GM21737 (cell line): ENCODE measurements at regions not wholly inside any gene's neighbourhood (a gene's known extent, or its start where the extent isn't known, plus 50 kb on each side); places are given as distances from the start of the nearest gene placed in this dataset.

Source experiments
- ATAC-seq: cut with Tn5 transposase; IDR thresholded peaks from one replicate; pipeline ENCODE4 v1.9.1; 2021; ENCODE audit warnings: mild to moderate bottlenecking, moderate library complexity; ENCODE audit not compliant: unreplicated experiment

DNA sequence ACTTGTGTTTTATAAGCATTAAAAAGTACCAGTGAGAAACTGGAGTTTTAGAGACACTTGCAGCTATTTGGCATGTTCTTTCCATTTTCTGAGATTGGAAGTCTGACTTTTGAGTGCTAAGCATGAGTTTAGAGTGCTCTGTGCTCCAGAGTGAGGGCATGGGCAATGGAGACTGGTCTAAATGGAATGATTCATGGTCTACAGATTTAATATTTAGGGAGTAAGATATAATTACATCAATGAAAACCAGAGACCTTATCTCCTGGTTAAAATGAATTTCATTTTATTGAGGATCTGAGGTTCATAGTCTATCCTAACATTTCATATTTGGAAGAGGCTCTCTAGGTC, 135.9 kb upstream of the RPS23 start:
- ATAC-seq = no peak

DNA sequence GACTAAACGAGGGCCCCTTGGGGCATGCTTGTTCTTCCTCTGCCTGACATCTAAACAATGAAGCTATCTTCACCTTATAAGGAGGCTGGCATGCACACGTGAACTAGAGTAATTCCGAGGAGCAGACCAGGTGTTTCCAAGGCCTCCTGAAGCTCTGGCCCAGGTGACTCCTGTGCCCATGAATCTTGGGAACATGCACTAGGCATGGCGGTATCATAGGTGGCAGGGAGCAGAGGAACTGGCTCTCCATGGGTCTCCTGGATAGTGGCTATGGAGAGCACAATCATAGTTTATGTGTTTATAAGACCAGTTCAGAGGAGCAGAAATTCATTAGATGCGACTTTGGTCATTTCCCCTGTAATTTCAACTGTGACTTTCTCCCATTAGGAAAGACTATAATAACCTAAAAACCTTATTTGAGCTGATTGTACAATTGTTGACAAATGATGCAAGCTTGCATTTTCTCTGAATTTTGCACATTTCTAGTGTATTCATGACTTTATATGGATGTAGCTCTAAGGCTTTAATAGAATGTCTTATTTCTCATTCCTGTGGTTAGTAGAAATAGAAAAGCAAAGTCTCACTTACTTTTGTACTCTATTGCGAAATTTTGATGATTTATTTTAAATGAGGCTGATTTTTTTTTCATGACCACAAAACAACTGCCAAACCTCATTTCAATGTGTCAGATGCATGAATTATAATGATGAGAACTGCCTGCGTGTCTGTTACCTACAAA, 135.3 kb upstream of the RPS23 start:
- no peak for ATAC-seq

DNA sequence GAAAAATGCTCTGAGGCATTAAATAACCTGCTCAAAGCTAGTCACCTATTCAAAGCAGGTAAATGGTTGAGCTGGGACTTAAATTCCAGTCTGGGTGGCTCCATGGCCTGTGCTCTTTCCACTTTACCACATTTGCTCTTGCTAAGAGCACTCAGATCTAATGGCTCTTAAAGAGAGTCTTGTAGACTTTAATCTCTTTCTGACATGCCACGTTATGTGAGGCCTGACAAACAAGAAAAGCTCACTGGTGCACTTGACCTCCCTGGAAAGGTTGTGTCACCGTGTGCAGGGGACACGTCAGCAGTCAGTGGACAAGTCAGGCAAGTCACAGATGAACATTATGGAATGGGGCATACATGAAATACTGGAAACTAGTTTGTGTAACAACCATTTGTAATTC, 129.9 kb upstream of the RPS23 start:
- no peak for ATAC-seq

DNA sequence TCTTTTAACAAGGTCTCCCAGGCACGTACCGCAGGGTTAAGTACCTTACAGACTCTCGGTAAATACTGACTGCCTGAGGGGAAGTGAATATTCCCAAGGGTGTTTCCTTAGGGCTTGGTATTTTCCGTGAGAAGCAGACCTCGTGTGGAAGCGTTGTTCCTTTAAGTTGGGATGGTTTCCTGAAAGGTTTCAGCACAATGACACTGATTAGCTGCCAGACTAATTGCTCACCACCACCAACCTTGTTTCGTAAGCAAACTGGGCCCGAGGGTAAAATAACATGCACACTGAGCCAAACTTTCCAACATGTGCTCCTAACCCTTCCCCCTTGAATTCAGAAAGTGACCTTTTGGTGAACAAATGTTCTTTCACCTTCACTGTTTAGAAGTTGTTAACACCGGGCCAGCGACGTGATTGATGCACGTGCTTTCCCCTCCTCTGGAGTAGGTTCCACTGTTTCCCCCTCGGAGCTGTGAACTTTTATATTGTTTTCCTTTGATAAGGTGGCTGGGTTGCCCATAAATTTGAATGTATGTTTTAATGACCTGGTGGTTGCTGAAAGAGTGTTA, 128.1 kb upstream of the RPS23 start:
- no peak for ATAC-seq

DNA sequence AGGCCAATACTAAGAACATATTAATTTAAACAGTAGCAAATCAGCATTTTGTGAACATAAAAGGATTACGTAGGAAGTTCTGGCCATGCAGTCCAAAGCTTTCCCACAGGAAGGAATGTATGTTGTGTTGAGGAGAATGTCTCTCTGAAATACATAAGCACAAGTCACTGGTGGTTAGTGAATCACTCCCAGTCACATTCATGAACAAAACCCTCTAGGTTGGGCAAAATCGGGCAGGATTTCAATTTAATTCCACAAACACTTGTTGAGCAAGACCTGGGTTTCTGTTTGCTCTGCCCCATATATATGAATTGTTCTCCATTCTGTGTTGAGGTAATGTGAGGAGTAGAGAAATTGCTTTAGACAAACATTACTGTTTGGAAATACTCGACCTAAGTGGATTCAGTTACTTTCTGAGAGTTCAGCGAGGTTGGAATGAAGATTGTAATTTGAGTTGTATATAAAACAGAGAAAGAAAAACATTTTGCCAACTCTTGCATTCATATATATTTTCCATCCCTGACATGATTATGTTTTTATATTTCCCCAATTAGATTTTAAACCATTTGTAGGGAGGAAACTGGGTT, 127.6 kb upstream of the RPS23 start:
- ATAC-seq = no peak

DNA sequence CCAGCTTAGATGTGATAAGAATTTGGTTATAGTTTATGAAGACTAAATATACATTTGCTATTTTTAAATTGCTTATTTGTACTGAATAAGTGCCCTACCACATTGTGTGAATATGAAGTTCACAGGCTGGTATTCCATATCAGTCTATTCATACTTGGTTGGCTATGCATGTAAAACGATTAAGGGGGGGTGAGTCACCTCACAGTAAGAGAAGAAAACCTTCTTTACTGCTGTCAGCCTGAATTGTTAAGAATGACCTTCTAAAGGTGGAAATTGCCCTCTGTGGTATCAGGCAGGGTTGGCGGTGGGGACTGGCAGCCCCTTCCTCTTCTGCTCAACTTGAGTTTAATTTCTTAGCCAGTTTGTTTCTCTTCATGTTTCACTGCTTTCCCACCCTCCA, 127.0 kb upstream of the RPS23 start:
- ATAC-seq = no peak

DNA sequence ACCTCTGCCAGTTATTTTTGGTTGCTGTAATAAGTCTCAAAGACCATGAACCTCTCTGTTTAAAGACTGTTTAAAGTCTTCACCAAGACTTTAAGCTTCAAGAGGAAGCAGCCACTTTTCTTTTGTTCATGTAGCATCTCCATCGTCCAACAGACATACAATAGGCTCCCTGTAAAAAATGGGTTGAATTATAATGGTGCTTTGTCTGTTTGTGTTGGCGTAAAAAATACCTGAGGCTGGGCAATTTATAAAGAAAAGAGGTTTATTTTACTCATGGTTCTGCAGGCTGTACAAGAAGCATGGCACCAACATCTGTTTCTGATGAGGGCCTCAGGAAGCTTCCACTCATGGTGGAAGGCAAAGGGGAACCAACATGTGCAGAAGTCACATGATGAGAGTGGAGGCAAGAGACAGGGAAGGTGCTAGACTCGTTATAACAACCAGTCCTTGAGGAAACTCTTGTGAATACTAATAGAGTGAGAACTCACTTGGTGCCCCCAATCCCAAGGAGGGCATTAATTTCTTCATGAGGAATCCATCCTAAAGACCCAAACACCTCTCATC, 126.3 kb upstream of the RPS23 start:
- no peak for ATAC-seq

DNA sequence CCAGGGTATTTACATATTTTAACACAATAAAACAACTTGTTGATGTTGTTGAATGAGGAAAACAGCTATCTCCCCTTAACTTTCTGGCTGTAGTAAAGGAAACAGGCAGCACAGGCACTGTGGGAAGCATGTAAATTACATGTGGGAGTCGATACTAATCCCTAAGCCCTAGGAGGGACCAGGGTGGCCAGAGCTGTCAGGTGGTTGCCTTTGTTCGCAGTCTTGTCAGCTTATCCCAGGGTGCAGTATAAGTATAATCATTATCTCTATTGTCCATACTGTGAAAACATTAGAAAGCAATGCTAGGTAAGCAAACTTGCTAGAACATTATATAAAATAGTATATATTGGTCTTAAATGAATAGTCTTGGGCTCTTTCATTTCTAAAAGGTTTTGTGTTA, 125.6 kb upstream of the RPS23 start:
- no peak for ATAC-seq

DNA sequence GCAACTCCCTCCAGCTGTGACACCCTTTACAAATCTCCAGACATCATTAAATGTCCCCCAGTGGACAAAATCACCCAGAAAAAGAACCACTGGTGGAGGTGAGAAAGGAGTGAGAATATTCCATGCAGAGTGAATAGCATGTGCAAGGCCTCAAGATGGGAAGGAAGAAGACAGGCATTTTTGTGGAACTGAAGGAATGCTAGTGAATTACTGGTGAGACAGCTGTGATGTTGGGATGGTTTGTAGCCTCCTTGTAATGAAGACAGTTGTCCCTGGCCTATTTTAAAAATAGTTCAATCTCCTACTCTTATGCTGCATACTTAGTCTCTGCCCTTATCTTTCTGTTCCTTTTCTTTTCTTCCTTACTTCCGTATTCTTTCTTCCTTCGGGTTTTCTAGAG, 124.9 kb upstream of the RPS23 start:
- no peak for ATAC-seq

DNA sequence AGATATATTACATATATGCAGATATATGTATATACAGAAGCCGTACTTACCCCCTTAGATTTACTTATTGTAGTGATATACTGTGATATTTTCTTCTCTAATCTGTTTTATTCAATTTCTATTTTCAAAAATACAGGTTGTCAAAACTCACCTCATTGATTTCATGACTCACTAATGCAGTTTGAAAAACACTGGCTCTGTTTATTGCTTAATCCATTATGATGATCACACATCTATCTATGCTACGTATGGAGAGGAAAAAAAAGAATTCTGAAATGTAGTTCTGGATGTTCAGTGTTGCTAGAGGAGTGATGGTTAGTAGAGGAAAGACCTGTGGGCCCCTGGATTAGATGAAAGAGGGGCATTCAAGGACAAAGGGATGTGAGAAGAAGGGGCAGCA, 121.0 kb upstream of the RPS23 start:
- no peak for ATAC-seq

DNA sequence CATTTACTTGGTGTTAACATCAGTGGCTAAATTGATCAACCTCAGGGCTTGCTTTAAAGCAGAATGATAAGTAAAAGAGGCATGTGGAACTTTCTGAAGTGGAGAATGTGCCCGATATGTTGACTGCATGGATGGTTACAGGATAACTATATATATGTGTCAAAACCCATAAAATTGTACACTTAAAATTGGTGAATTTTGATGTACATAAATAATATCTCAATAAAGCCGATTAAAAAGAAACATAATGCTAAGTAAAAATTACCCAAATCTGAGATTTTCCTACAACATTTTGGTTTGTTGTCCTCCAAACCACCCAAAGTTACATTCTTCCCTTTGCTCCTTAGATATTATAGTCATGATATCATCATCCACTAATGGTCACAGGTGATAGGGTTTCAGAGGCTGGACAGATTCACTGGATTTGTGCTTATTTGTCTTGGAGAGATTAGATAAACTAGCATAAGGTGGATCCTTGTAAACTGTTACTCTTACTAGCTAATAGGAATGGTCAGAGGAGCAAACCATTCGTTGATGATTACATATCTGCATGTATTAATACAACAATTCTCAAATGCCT, 119.7 kb upstream of the RPS23 start:
- no peak for ATAC-seq

DNA sequence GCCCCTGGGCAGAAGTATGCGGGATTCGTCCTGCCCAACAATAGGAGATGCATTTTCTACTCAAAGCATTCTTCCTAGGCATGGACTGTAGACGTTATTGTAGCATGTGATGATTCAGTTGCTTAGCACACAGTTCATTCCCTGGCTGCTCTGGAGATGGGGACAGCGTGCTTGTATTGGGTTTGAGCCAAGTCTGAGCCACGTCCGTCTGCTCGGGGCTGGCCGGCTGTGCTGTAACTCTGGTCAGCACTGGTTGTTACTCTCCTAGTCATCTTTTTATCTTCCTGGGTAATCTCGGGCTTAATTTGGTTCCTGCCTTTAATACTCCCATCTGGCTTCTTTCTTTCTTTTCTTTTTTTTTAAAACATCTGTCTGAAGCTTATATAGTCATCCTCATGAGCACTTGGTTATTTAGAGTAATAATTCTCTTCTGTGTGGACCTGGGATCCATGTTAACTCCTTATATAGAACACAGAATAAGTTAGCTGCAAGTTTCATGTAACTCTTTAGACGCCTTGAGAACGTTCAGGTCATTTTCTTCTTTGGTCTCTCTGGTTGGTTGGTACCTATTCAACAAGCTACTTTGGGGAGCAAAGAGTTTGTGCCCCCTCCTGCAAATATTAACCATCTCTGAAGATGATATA, 118.8 kb upstream of the RPS23 start:
- no peak for ATAC-seq

DNA sequence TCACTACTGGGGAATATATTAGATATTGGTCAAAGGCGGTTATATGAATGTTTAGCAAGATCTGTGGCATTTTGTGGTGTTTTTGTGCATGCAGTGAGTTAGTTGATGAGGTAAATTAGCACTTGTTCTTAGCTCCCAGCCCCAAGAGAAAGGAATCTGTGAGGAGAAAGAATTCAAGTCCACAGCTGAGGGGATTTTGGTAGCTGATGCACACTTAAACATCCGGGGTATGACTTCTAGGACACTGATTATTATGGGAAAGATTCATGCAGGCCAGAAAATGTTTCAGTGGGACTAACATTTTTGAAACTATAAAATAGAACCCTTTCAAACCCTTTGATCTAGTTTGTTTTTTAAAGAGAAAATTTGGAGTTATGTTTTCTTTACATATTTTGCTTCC, 118.2 kb upstream of the RPS23 start:
- no peak for ATAC-seq

DNA sequence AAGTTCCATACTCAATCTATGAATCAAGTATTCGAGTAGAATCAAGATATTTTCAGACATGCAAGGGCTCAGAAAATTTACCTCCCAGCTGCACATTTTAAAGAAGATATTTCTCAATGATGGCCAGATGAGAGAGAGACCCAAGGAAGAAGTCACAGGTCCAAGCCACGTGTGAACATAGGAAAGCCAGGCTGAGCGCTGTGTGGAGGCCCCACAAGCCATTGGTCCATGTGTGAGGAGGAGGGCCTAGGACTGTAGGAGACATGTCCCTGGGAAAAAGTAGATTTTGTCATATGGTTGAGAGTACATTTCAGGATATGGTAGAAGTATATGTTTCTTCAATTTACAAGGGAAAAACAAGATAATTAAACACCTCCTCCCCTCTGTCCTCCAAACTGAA, 115.8 kb upstream of the RPS23 start:
- ATAC-seq = no peak

DNA sequence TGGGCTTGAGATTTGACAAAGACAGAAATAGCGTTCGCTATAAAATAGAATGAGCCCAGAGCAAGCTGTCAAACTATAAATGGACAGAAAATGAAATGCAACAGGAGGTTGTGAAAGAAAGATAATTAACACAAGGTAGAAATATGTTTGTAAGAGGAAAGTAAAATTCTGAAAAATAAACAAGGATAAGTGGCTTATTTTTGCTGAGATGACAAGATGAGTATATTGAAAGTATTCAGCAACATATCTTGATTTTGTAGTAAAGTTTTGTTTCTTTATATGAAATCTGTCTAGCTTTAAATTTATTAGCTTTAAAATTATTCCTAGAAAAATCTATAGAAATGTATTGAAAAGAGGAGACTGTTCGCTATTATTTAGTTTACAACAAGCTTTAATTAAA, 111.9 kb upstream of the RPS23 start:
- no peak for ATAC-seq

DNA sequence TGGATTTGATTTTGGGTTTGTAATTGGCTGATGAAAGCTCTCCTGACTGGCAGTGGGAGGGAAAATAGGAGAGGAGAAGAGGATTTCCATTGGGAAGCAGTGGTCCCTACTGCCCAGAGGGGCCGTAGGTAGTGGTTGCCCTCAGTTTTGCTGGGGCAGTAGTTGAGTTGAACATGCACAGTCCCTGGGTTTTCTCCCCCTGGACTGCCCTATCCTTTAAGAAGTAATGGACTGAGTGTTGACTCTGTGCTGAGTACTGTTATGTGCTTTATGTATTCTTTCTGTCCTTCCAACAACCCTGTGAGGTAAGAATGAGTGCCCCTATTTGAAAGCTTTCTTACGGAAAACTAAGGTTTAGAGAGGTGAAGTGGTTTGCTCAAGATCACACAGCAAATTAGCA, 111.2 kb upstream of the RPS23 start:
- ATAC-seq = no peak

DNA sequence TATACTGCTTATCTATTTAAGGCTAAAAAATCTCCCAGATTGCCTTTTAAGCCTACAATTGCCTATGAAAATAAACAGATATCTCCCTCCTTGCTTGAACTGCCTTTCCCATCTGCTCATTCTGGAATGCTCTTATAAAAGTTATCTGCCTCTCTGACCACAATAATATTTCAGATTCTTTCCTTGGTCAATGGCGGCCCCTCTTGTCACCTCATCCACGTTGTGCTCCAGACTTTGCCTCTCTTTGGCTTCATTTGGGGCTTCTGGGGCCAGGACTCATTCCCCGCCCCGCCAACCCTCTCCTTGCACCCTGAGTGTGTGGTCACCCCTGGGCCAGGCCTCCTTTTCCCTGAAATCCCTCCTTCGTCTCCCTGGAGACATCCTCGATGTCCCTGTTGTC, 110.0 kb upstream of the RPS23 start:
- ATAC-seq = no peak

DNA sequence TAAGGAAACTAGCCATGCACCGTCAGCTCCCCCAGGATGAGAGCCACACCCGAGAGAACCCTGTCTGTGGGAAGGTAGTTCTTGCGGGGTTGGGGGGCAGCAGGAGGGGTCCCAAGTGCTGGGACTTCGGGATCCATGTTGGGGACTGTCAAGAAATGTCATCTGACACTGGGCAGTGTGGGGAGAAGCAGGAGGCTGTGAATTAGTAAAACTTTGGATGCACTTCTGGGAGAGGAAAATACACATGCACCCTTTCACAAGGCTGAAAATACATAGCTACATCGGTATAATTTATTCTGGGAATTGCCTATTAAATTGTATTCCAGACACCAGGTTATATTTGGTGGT, 109.6 kb upstream of the RPS23 start:
- ATAC-seq = no peak

DNA sequence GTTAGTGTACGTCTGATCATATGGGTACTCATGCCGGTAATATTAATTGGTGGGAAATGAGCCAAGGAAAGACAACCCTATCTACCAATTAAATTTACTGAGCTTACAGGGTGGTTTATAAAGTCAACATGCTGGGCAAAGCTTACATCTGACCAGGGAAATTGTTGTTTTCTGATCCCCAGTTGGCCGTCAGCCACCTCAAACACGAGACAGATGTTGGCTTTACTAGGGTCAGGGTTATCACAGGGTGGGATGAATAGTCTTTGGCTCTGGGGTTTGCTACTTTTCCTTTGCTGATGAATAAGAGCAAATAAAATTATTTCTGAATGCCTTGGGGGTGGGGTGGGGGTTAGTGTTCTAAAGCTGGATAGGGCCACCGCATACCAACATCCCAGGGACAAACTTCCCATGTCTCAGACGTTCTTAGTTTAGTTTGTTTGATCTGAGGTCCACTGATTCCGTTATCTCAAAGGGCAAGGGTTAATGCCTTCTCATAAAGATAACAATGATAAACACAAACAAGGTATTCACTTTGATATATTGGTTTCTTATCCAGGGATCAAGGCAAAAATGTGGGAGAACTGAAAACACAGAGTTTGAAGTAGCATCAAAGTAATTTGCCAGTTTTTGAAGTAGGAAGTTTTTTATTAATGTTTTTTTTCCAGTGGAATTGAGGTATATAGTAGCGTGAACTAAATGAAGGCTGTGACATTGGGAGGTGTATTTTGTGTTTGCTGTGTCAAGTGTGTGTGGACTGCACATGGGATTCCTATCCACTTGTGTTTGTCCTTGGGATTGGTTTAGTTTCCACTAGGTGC, 109.1 kb upstream of the RPS23 start:
- ATAC-seq = no peak

DNA sequence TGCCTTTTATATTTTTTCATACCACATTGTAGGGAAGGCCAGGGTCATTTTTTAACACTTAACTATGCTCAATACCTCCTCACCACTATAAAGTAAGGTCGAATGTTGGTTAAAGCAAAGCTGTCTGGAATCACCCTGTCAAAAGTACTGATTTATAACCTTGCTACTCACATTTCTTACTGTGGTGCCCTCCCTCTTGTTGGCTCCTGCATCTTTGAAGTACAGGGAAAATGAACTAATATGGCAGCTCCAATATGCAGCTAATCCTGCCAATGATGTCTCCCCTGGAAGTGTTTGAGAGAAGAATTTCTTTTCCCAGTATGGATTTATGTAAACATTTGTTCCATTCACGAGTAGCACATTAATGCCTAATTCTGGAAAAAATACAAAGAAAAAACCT, 108.4 kb upstream of the RPS23 start:
- no peak for ATAC-seq
